RWPE1 (cell line): ENCODE measurements at regions not wholly inside any gene's neighbourhood (a gene's known extent, or its start where the extent isn't known, plus 50 kb on each side); places are given as distances from the start of the nearest gene placed in this dataset.
"Not testable (repeated sequence)": the region's sequence is repeated elsewhere in the genome, so short reads cannot be mapped to it uniquely, and the experiment has no call there.

Source experiments
- CTCF ChIA-PET: fragments of 350-600 bp; sonication (Branson Sonifier 250); formaldehyde crosslinking; extraction: SDS; loops from one replicate; lab custom pipeline; 2021; lab: Yijun Ruan, JAX
- POLR2A ChIA-PET: fragments of 400-600 bp; formaldehyde crosslinking; extraction: SDS; loops from one replicate; lab custom pipeline; 2020; ENCODE audit warnings: antibody characterized with exemption; ENCODE audit not compliant: low non-redundant PET; lab: Yijun Ruan, JAX
- DNase-seq: peaks from one replicate; pipeline ENCODE4 v3.0.0; 2012; ENCODE audit warnings: low spot score
- H3K27ac ChIP-seq: fragments of 450-650 bp; 2 replicates; pipeline ENCODE4 v1.5.1; 2017
- CTCF ChIP-seq: fragments of 450-650 bp; conservative IDR thresholded peaks from 2 replicates; pipeline ENCODE4 v1.5.1; 2017; ENCODE audit warnings: low read depth, mild to moderate bottlenecking

DNA sequence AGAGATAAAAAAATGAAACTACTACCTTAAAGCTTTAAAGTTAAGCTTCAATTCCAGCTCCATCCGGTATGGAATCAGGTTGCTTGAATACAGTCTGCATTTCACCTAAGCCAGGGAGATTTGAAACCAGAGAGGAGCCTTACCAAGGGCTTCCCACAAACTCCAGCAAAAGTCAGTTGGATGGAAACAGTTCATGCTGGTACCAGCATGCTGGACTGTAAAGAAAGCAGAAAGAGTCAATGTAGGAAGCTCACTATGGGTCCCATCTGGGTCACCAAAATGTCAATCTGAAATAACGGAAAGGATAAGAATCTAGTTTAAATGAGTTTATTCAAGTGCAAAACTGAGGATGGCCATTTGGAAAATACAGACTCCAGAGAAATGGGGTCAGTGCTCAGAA, 65.3 kb downstream of the CDO1 start:
- ChIA-PET CTCF (no interaction called here), POLR2A (no interaction called here)
- DNase-seq: no peak
- no peak for TF ChIP-seq CTCF
- no peak overlapping the region for H3K27ac ChIP-seq

DNA sequence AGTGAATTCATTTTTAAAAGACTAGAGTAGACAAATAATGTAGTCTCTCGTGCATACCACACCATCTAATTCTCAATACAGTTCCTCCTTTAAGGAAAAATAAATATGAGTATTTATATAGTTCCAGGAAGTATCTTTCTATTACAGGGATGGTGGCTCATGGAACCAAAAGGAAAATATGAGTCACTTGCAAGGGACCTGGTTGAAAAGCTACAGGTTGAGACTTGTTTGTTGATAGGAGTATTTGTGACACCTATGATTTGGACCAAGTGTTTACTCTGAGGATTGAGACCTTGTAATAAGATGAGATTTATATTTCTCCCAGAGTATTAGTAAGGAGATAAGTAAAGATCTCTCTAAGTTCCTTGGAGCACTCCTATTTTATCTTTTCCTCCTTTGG, 67.4 kb downstream of the CDO1 start:
- ChIA-PET CTCF (no interaction called here), POLR2A (no interaction called here)
- no peak overlapping the region for H3K27ac ChIP-seq
- no peak for TF ChIP-seq CTCF
- DNase-seq: peak; percentile 27

DNA sequence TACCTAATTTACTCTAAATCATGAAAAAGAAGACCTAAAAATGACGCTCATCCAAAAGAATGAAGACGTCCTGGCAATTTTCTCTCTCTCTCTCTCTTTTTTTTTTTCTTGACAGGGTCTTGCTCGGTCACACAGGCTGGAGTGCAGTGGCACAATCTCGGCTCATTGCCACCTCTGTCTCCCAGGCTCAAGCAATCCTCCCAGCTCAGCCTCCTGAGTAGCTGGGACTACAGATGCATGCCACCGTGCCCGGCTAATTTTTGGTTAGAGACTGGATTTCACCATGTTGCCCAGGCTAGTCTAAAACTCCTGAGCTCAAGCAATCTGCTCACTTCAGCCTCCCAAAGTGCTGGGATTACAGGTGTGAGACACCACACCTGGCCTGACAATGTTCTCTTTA, 77.2 kb downstream of the CDO1 start:
- POLR2A ChIA-PET, CTCF ChIA-PET, H3K27ac ChIP-seq, DNase-seq: not testable (repeated sequence)

DNA sequence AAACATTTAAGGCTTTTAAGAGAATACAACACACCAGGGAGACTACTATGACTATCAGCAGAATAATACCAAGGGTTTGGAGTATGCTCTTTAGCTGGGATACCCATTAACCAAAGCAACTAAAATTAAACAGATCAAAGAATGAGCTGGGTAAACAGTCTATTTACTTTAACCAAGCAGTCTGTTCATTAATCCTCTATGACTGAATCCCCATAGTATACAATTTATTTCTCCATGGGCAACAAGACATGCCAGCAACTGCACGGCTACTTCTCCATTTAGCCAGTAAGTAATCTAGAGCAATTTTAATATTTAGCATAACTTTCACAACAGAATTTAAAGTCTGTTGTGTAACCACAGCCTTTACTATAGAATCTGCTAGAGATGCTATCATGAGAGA, 77.6 kb downstream of the CDO1 start:
- no peak overlapping the region for H3K27ac ChIP-seq
- no peak for TF ChIP-seq CTCF
- ChIA-PET POLR2A (no interaction called here), CTCF (no interaction called here)
- no peak for DNase-seq

DNA sequence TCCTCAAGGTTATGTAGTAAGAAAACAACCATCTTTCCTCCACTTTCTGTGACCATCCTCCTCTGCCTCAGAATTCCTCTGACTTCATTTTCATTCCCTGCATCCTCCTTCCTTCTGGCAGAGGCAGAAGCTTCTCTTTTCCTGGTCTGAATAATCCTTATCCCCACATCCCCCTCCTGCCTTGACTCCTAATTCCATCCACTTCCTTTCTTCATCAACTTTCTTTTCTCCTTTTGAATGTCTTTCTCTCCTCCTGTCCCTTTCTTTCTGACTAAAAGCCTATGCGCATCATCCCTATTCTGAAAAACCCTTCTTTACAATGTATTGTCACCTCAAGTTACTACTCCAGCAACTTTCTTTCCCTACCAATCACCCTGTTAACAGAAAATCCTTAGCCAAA, 79.0 kb downstream of the CDO1 start:
- ChIA-PET CTCF (no interaction called here), POLR2A (no interaction called here)
- H3K27ac ChIP-seq: no peak overlapping the region
- TF ChIP-seq CTCF: no peak
- DNase-seq: no peak

DNA sequence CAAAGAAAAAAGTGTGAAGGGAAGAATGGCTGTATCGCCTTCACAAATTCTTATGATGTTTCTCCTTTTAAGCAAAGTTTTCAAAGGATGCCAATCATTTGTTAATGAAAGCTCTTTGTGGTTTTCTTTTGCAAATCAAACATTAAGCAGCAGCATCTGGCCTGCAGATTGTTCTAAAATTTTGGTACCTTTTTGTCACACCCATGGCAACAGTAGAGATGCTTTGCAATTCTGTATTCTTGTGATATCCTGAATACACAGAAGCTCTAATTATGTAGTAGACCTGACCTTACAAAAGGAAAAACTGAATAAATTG, 79.8 kb downstream of the CDO1 start:
- no peak for DNase-seq
- H3K27ac ChIP-seq: no peak overlapping the region
- POLR2A ChIA-PET: no interaction called here
- no peak for TF ChIP-seq CTCF
- CTCF ChIA-PET: no interaction called here

- no peak for DNase-seq
- TF ChIP-seq CTCF: no peak
- no peak overlapping the region for H3K27ac ChIP-seq
- ChIA-PET CTCF (no interaction called here), POLR2A (no interaction called here)
Observed at GRCh38 chr5:115736004-115736689, 80.3 kb downstream of the CDO1 start.
